Sigmoid colon (tissue), 6 donors: ENCODE measurements at regions not wholly inside any gene's neighbourhood (a gene's known extent, or its start where the extent isn't known, plus 50 kb on each side); places are given as distances from the start of the nearest gene placed in this dataset.

Experiments used
- DNase-seq: peaks from one replicate; pipeline ENCODE4 v3.0.0-alpha.2; 2019
- H3K27ac ChIP-seq, 4 donors: fragments of 200-600 bp; sonication (generic); one replicate each; pipeline ENCODE4 v1.5.1; 2016 to 2019; ENCODE audit warnings: mild to moderate bottlenecking in 1 of 4
- H3K27me3 ChIP-seq, 3 donors: fragments of 200-600 bp; sonication (generic); one replicate each; pipeline ENCODE4 v1.5.1; 2019; ENCODE audit warnings: mild to moderate bottlenecking in 1 of 3
- H3K36me3 ChIP-seq, 4 donors: fragments of 200-600 bp; sonication (generic); one replicate each; pipeline ENCODE4 v1.5.1; 2016 to 2019
- H3K4me1 ChIP-seq, 4 donors: fragments of 200-600 bp; sonication (generic); one replicate each; pipeline ENCODE4 v1.5.1; 2017 to 2019
- H3K4me3 ChIP-seq, 4 donors: fragments of 200-600 bp; sonication (generic); one replicate each; pipeline ENCODE4 v1.5.1; 2017 to 2019; ENCODE audit warnings: mild to moderate bottlenecking in 2 of 4, moderate library complexity in 1 of 4
- H3K9me3 ChIP-seq, 4 donors: fragments of 200-600 bp in 3 of 4; sonication (generic) in 3 of 4; one replicate each; pipeline versions ENCODE4 v1.5.1 to v1.6.1; 2013 to 2019
- CTCF ChIP-seq, 4 experiments: fragments of 450-650 bp in 3 of 4; fragments of 200-600 bp in 1 of 4; IDR thresholded peaks; one replicate each; pipeline ENCODE4 v1.5.1; 2016 to 2019; ENCODE audit warnings: antibody characterized with exemption in 4 of 4, mild to moderate bottlenecking in 3 of 4, moderate library complexity in 2 of 4
- EP300 ChIP-seq, 4 donors: sonication (generic); formaldehyde crosslinking; IDR thresholded peaks; one replicate each; pipeline ENCODE4 v1.6.1; 2017; ENCODE audit warnings: antibody characterized with exemption in 4 of 4
- POLR2A ChIP-seq, 2 donors: fragments of 450-650 bp; IDR thresholded peaks; one replicate each; pipeline ENCODE4 v1.6.1; 2016; ENCODE audit warnings: antibody characterized with exemption in 2 of 2, mild to moderate bottlenecking in 2 of 2, moderate library complexity in 2 of 2
- POLR2AphosphoS5 ChIP-seq, 4 donors: sonication (generic); formaldehyde crosslinking; IDR thresholded peaks; one replicate each; pipeline ENCODE4 v1.6.1; 2017; ENCODE audit warnings: antibody characterized with exemption in 4 of 4
- WGBS, 2 donors: extraction: QIAGEN DNeasy Blood & Tissue Kit; methylation state at CpG; one replicate each; pipeline ENCODE4 v1.1.7; 2013; 5-methylcytosine and 5-hydroxymethylcytosine counted together
- intact Hi-C: fragments of 100-400 bp; cut with DNase I; formaldehyde crosslinking; loops from one replicate; pipeline ENCODE4 v1.15.1; 2023
- donor health status: healthy with polysubstance abuse.
- donor health status: healthy.

DNA sequence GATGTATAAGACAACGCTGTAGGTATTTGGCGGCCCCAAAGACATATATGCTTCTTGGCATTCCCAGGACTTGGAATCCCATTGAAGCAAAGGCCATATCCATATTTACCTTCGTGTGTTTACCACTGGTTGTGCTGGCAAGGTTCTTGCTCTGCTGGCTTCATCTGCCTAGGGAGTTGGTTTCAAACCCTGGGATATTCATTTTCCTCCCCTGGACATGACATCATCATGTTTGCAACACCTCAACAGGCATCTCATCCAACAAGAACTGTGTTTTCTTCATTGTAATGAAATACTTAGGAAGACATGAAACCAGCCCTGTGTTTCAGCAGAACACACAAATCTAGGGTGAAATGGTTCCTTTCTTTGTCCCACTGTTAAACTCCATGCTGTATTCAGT lies 77.9 kb upstream of the PHLPP1 start:
- Histone ChIP-seq H3K27me3 (no peaks in the 10 kb centered on the region), H3K9me3 (no peaks in the 10 kb centered on the region), H3K36me3 (no peaks in the 10 kb centered on the region), H3K27ac (no peak overlapping the region), H3K4me3 (no peak overlapping the region), H3K4me1 (no peaks in the 10 kb centered on the region)
- intact Hi-C loops, result no loop called here
- TF ChIP-seq POLR2A (IDR thresholded peaks at IDR 0.05) (no peak), POLR2AphosphoS5 (IDR thresholded peaks at IDR 0.05) (no peak), EP300 (IDR thresholded peaks at IDR 0.05) (no peak), CTCF (IDR thresholded peaks at IDR 0.05) (no peak)
- DNase-seq, result no peak
- 82 to 89% methylated on average over 3 of the region's 3 CpGs for WGBS, 2 donors

DNA sequence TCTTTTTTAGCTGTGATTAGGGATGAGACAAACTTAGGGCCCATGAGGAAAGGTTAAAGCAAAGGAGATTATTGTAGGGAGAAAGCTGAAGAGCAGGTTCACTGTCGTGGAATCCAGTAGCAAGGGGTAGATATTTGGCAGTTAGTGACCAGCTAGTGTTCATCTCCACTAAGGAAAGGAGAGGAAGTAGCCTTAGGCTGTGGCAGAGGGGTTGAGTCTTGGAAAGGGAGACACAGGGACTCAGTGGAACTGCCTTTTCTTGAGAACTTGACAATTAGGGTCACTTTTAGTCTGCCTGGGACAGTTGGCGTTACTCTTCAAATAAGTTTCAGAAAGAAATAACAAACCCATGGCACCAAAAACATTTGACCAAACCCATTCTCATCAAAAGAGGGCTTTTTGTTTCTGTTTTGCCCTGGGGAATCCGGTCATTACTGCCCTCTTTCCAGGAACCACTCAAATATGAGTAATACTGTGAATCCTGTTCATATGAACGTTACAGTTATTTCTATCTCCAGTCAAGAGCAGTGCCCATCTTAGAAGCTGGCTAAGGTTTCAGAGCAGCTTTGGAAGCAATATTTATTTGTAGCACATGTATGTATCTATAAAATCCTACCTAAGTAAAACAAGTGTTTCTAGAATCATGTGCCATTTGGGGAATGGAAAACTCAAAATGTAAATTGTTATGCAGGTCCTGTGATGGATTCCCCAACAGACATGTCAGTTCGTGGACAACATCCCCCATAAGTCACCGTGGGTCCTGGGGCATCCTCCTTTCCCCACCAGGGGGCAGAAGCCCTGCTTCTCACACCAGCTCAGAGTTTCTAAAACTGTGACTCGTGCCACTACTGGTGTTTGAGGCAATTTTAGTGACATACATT lies 77.3 kb upstream of the PHLPP1 start:
- WGBS, 2 donors, result 48 to 57% methylated on average over 7 of the region's 7 CpGs
- intact Hi-C loops, result no loop called here
- H3K27me3 ChIP-seq, result no peaks in the 10 kb centered on the region

GRCh38 chr18:62643181-62643580 lies 72.2 kb upstream of the PHLPP1 start:
- 41 to 61% methylated on average over 5 of the region's 5 CpGs for WGBS, 2 donors
- no peak for DNase-seq
- intact Hi-C loops, result no loop called here
- TF ChIP-seq CTCF (IDR thresholded peaks at IDR 0.05) (no peak), EP300 (IDR thresholded peaks at IDR 0.05) (no peak), POLR2A (IDR thresholded peaks at IDR 0.05) (no peak), POLR2AphosphoS5 (IDR thresholded peaks at IDR 0.05) (no peak)
- Histone ChIP-seq H3K4me3 (no peak overlapping the region), H3K36me3 (no peaks in the 10 kb centered on the region), H3K9me3 (no peaks in the 10 kb centered on the region), H3K4me1 (peaks cover 0 to 12% (median 10%) of the 10 kb centered on the region in 4 donors), H3K27ac (no peak overlapping the region), H3K27me3 (no peaks in the 10 kb centered on the region)

More for the DNA sequence above, 77.3 kb upstream of the PHLPP1 start:
- no peak overlapping the region for H3K4me3 ChIP-seq
- H3K36me3 ChIP-seq, result no peaks in the 10 kb centered on the region
- no peak for DNase-seq
- peaks cover 0 to 6% (median 4%) of the 10 kb centered on the region in 4 donors for H3K4me1 ChIP-seq
- H3K27ac ChIP-seq, result no peak overlapping the region
- H3K9me3 ChIP-seq, result no peaks in the 10 kb centered on the region
- no peak for TF ChIP-seq EP300 (IDR thresholded peaks at IDR 0.05)
- no peak for TF ChIP-seq POLR2AphosphoS5 (IDR thresholded peaks at IDR 0.05)
- no peak for TF ChIP-seq POLR2A (IDR thresholded peaks at IDR 0.05)
- peak in 1 of 4 experiments; percentile 24 for TF ChIP-seq CTCF (IDR thresholded peaks at IDR 0.05)

GRCh38 chr18:62644773-62645172 lies 70.6 kb upstream of the PHLPP1 start:
- no peaks in the 10 kb centered on the region for H3K36me3 ChIP-seq
- no peak for TF ChIP-seq POLR2AphosphoS5 (IDR thresholded peaks at IDR 0.05)
- no peak for TF ChIP-seq CTCF (IDR thresholded peaks at IDR 0.05)
- TF ChIP-seq EP300 (IDR thresholded peaks at IDR 0.05), result no peak
- no peak for TF ChIP-seq POLR2A (IDR thresholded peaks at IDR 0.05)
- no peaks in the 10 kb centered on the region for H3K9me3 ChIP-seq
- no peaks in the 10 kb centered on the region for H3K27me3 ChIP-seq
- DNase-seq, result no peak
- intact Hi-C loops, result no loop called here
- peaks cover 0 to 12% (median 10%) of the 10 kb centered on the region in 4 donors for H3K4me1 ChIP-seq
- H3K4me3 ChIP-seq, result no peak overlapping the region
- 92 to 95% methylated on average over 6 of the region's 6 CpGs for WGBS, 2 donors
- no peak overlapping the region for H3K27ac ChIP-seq
